HG03442 (cell line): ENCODE measurements at regions not wholly inside any gene's neighbourhood (a gene's known extent, or its start where the extent isn't known, plus 50 kb on each side); places are given as distances from the start of the nearest gene placed in this dataset.

Experiments used
- ATAC-seq: cut with Tn5 transposase; IDR thresholded peaks from one replicate; pipeline ENCODE4 v1.9.1; 2021; ENCODE audit warnings: mild to moderate bottlenecking, moderate library complexity; ENCODE audit not compliant: unreplicated experiment

- peak; percentile 99 for ATAC-seq
Measured at GRCh38 chr9:119556129-119556875, 187.1 kb upstream of the BRINP1 start.

GRCh38 chr9:119544492-119544891 is 175.3 kb upstream of the BRINP1 start:
- no peak for ATAC-seq

- no peak for ATAC-seq
Measured at GRCh38 chr9:119537138-119537537, 167.9 kb upstream of the BRINP1 start.

GRCh38 chr9:119533504-119533903 is 164.3 kb upstream of the BRINP1 start:
- ATAC-seq = no peak

- ATAC-seq = no peak
Measured at GRCh38 chr9:119526698-119527097, 157.5 kb upstream of the BRINP1 start.

- no peak for ATAC-seq
Measured at GRCh38 chr9:119523508-119523907, 154.3 kb upstream of the BRINP1 start.

GRCh38 chr9:119522381-119522780 is 153.1 kb upstream of the BRINP1 start:
- no peak for ATAC-seq

GRCh38 chr9:119509291-119509905 is 140.2 kb upstream of the BRINP1 start:
- ATAC-seq = no peak

- no peak for ATAC-seq
Measured at GRCh38 chr9:119501374-119501773, 132.1 kb upstream of the BRINP1 start.

GRCh38 chr9:119500072-119500771 is 131.0 kb upstream of the BRINP1 start:
- ATAC-seq = no peak

- no peak for ATAC-seq
Measured at GRCh38 chr9:119487118-119487827, 118.0 kb upstream of the BRINP1 start.

GRCh38 chr9:119483153-119483552 is 113.9 kb upstream of the BRINP1 start:
- no peak for ATAC-seq

GRCh38 chr9:119477197-119477596 is 108.0 kb upstream of the BRINP1 start:
- ATAC-seq = no peak

GRCh38 chr9:119458068-119458467 is 88.8 kb upstream of the BRINP1 start:
- no peak for ATAC-seq

- no peak for ATAC-seq
Measured at GRCh38 chr9:119453980-119454379, 84.7 kb upstream of the BRINP1 start.

GRCh38 chr9:119453490-119453911 is 84.3 kb upstream of the BRINP1 start:
- no peak for ATAC-seq

GRCh38 chr9:119451426-119451825 is 82.2 kb upstream of the BRINP1 start:
- no peak for ATAC-seq

GRCh38 chr9:119443179-119443578 is 73.9 kb upstream of the BRINP1 start:
- no peak for ATAC-seq

GRCh38 chr9:119441832-119442231 is 72.6 kb upstream of the BRINP1 start:
- no peak for ATAC-seq

GRCh38 chr9:119441338-119441737 is 72.1 kb upstream of the BRINP1 start:
- no peak for ATAC-seq

- ATAC-seq = no peak
Measured at GRCh38 chr9:119436261-119436660, 67.0 kb upstream of the BRINP1 start.
